ENCODE measurements at regions not wholly inside any gene's neighbourhood (a gene's known extent, or its start where the extent isn't known, plus 50 kb on each side); places are given as distances from the start of the nearest gene placed in this dataset.
"Not testable (repeated sequence)": the region's sequence is repeated elsewhere in the genome, so short reads cannot be mapped to it uniquely, and the experiment has no call there.

DNA sequence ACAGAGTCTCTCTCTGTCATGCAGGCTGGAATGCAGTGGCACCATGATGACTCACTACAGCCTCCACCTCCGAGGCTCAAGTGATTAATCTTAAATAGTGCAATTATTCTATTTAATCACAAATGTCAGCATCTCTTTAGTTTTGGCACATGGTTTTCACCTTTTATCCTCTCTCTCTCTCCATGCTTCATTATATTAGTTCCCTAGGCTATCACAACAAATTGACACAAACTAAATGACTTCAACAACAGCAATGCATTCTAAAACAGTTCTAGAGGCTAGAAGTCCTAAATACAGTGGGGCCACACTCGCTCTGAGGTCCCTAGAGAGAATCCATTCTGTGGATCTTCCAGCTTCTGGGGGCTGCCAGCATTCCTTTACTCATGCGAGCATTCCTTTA, 178.2 kb upstream of the ZNG1F start:
- not testable (repeated sequence) for H3K36me3 Mint-ChIP-seq (ENCODE audit: low read depth); H3K27ac Mint-ChIP-seq; H3K4me1 Mint-ChIP-seq (ENCODE audit: low read depth); H3K4me3 Mint-ChIP-seq; H3K27me3 Mint-ChIP-seq; H3K9me3 Mint-ChIP-seq

DNA sequence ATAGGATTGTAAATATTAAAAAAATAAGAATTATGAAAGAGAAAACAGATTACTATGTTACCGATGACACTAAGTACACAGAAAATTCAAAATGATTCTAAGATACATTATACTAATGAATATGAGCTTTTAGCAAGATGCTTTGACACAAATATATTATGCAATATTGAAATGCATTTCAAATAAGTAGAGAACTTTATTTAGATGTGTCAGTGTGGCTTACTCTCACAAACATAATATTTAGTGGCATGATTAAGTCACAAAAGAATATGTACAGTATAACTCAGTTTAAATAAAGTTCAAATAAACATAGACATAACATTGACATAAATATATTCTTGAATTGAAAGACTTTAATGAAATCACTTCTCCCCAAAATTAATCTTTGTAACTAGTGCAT, 172.7 kb upstream of the ZNG1F start:
- H3K4me1 Mint-ChIP-seq (ENCODE audit: low read depth): peaks cover 10% of the 10 kb centered on the region
- H3K27me3 Mint-ChIP-seq; H3K27ac Mint-ChIP-seq; H3K4me3 Mint-ChIP-seq; H3K9me3 Mint-ChIP-seq; H3K36me3 Mint-ChIP-seq (ENCODE audit: low read depth): not testable (repeated sequence)

DNA sequence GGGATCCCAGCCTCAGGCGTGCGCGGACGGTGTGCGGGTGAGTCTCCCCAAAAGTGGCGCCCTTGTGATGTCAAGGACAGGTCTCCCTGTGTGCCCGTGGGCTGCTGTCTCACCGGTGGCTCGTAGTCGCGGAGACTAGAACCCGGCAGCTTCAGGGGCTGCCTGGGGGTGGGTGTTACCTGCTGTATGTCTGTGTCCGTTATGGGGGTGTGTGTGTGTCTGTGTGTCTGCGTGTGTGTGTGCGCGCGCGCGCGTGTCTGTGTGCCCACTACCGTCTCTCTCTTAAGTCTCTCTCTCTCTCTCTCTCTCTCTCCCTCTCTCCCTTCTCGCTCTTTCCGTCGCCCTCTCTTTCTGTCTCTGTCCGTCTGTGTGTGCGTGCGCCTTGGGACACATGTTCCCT, 170.0 kb upstream of the ZNG1F start:
- H3K27me3 Mint-ChIP-seq; H3K36me3 Mint-ChIP-seq (ENCODE audit: low read depth); H3K9me3 Mint-ChIP-seq: not testable (repeated sequence)
- Mint-ChIP-seq H3K27ac (peak overlapping the region; percentile 92), H3K4me3 (peak overlapping the region; percentile 97), H3K4me1 (ENCODE audit: low read depth) (peaks cover 10% of the 10 kb centered on the region)

DNA sequence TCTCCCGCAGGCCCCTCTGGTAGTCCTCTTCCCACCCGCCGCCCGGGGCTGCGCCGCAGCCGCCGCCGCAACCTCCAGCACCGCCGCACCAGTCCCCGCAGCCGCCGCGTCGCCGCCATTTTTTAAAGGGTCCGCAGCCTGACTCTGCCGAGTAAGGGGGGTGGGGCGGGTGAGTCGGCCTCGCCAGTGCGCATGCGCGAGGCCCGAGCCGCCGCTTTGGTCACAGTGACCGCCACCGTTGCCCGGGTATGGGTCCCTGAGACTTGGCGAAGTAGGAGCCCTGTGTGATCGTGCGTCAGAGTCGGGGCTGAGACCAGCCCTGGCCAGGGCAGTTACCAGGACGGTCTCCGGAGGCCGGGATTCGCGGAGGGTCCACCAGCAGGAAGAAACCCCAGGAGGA, 169.6 kb upstream of the ZNG1F start:
- peak overlapping the region; percentile 68 for H3K27ac Mint-ChIP-seq
- not testable (repeated sequence) for H3K36me3 Mint-ChIP-seq (ENCODE audit: low read depth); H3K27me3 Mint-ChIP-seq; H3K9me3 Mint-ChIP-seq
- H3K4me1 Mint-ChIP-seq (ENCODE audit: low read depth): peaks cover 10% of the 10 kb centered on the region
- peak overlapping the region; percentile 97 for H3K4me3 Mint-ChIP-seq

DNA sequence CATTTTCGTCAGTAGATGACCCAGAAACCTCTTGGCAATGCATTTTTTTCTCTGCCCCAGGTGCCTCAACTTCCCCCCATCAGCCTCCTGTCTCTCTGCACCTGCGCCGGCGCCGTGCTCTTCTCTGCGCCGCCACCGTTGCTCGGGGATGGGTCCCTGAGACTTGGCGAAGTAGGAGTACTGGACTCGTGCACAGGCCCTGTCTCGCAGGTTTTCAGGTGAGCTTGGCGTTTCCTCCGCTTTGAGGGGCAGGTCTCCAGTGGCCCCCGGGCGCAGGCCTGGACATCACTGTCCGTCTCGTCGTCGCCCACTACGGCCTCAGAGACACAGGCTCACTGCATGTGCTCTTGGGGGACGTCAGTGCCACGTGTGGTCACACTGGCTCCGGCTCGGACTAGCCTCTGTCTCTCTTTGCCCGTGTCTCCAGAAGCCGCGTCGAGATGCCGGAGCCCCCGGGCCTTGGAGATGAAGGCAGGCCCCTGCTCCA, 168.8 kb upstream of the ZNG1F start:
- H3K36me3 Mint-ChIP-seq (ENCODE audit: low read depth); H3K9me3 Mint-ChIP-seq; H3K27me3 Mint-ChIP-seq: not testable (repeated sequence)
- peaks cover 10% of the 10 kb centered on the region for H3K4me1 Mint-ChIP-seq (ENCODE audit: low read depth)
- H3K4me3 Mint-ChIP-seq: peak overlapping the region; percentile 97
- peak overlapping the region; percentile 68 for H3K27ac Mint-ChIP-seq

DNA sequence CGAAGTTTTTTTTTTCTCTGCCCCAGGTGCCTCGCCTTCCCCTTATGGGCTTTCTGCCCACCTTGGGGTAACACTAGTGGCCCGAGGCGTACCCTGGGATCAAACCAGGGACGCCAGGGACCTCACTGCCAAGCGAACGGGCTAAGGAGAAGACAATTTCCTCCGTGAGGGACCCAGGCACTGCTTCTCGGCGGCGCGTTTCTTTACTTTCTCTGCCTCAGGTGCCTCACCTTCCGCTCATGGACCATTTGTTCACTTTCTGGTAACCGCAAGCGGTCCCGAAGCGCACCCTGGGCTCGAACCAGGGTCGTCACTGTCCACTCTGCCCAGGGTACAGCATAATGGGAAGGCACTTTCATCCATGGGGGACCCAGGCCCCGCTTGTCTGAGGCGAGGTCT, 168.2 kb upstream of the ZNG1F start:
- H3K9me3 Mint-ChIP-seq; H3K36me3 Mint-ChIP-seq (ENCODE audit: low read depth); H3K27ac Mint-ChIP-seq; H3K27me3 Mint-ChIP-seq: not testable (repeated sequence)
- peaks cover 10% of the 10 kb centered on the region for H3K4me1 Mint-ChIP-seq (ENCODE audit: low read depth)
- peak overlapping the region; percentile 97 for H3K4me3 Mint-ChIP-seq

DNA sequence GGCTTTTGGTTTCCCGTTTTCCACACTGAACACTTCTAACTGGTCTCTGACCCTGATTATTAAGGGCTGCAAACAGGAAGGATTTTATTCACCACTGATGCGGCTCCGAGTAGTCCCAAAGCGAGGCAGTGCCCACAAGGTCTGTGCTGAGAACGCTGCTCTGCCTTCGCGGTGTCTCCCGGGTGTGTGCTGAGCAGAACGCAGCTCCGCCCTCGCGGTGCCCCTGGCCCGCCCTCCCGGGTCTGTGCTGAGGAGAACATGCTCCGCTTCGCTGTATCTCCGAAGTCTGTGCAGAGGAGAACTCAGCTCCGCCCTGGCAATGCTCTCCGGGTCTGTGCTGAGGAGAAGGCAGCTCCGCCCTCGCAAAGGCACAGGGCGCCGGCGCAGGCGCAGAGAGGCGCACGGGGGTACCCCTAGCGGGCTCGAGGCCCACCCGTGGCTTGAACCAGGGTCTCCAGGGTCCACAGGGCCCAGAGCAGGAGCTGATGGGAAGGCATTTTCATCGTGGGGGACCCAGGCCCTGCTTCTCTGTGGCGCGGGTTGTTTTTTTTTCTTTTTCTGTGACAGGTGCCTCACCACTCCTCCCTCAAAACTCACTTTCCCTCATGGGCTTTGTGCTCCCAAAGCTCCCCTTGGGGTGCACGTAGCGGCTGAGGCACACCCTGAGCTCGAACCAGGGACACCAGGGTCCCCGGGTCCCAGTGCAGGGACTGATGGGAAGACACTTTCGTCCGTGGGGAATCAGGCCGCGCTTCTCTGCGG, 167.7 kb upstream of the ZNG1F start:
- peaks cover 10% of the 10 kb centered on the region for H3K4me1 Mint-ChIP-seq (ENCODE audit: low read depth)
- not testable (repeated sequence) for H3K27ac Mint-ChIP-seq, H3K27me3 Mint-ChIP-seq

DNA sequence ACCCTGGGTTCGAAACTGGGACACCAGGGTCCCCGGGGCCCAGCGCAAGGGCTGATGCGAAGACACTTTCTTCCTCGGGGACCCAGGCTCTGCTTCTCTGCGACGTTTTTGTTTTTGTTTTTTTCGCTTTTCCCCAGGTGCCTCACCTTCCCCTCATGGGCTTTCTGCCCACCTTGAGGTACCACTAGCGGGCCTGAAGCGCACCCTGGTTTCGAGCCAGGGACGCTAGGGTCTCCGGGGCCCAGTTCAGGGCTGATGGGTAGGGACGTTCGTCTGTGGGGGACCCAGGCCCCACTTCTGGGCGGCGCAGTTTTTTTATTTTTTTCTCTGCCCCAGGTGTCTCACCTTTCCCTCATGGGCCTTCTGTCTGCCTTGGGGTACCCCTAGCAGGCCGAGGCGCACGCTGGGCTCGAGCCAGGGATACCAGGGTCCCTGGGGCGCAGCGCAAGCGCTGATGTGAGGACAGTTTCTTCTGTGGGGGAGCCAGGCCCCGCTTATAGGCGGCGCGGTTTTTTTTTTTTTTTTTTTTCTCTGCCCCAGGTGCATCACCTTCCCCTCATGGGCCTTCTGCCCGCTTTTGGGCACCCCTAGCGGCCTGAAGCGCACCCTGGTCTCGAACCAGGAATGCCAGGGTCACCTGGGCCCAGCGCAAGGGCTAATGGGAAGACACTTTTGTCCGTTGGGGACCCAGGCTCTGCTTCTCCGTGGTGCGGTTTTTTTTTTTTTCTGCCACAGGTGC, 166.8 kb upstream of the ZNG1F start:
- Mint-ChIP-seq H3K27ac (peak overlapping the region; percentile 55), H3K4me3 (peak overlapping the region; percentile 58)

More for the DNA sequence above, 167.7 kb upstream of the ZNG1F start:
- peak overlapping the region; percentile 97 for H3K4me3 Mint-ChIP-seq
- H3K9me3 Mint-ChIP-seq; H3K36me3 Mint-ChIP-seq (ENCODE audit: low read depth): not testable (repeated sequence)

DNA sequence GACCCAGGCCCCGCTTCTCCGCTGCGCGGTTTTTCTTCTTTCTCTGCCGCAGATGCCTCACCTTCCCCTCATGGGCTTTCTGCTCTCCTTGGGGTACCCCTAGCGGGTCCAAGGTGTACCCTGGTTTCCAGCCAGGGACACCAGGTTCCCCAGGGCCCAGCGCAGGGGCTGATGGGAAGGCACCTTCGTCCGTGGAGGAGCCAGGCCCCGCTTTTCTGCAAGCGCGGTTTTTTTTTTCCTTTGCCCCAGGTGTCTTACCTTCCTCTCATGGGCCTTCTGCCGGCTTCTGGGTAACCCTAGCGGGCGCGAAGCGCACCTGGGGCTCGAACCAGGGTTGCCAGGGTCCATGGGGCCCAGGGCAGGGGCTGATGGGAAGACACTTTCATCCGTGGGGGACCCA, 165.9 kb upstream of the ZNG1F start:
- not testable (repeated sequence) for H3K36me3 Mint-ChIP-seq (ENCODE audit: low read depth); H3K27me3 Mint-ChIP-seq; H3K9me3 Mint-ChIP-seq; H3K27ac Mint-ChIP-seq
- Mint-ChIP-seq H3K4me3 (peak overlapping the region; percentile 73), H3K4me1 (ENCODE audit: low read depth) (peaks cover 10% of the 10 kb centered on the region)

More for the DNA sequence above, 166.8 kb upstream of the ZNG1F start:
- H3K27me3 Mint-ChIP-seq; H3K36me3 Mint-ChIP-seq (ENCODE audit: low read depth); H3K9me3 Mint-ChIP-seq: not testable (repeated sequence)
- H3K4me1 Mint-ChIP-seq (ENCODE audit: low read depth): peaks cover 10% of the 10 kb centered on the region

DNA sequence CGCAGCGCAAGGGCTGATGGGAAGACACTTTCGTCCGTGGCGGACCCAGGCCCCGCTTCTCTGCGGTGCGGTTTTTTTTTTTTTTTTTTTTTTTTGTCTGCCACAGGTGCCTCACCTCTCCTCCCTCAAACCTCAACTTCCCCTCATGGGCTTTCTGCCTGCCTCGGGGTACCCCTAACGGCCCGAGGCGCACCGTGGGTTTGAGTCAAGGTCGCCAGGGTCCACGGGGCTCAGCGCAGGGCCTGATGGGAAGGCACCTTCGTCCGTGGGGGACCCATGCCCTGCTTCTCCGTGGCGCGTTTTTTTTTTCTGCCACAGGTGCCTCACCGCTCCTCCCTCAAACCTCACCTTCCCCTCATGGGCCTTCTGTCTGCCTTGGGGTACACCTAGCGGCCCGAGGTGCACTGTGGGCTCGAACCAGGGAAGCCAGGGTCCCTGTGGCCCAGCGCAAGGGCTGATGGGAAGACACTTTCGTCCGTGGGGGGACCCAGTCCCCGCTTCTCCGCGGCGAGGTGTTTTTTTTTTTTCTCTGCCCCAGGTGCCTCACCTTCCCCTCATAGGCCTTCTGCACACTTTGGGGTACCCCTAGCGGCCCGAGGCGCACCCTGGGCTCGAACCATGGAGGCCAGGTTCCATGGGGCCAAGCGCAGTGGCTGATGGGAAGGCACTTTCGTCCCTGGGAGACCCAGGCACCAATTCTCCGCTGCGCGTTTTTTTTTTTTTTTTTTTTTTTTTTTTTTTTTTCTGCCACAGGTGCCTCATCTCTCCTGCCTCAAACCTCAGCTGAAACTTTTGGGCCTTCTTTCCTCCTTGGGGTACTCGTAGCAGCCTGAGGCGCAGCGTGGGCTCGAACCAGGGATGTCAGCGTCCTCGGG, 165.2 kb upstream of the ZNG1F start:
- H3K4me3 Mint-ChIP-seq; H3K36me3 Mint-ChIP-seq (ENCODE audit: low read depth); H3K27me3 Mint-ChIP-seq; H3K27ac Mint-ChIP-seq; H3K9me3 Mint-ChIP-seq: not testable (repeated sequence)
- H3K4me1 Mint-ChIP-seq (ENCODE audit: low read depth): peaks cover 10% of the 10 kb centered on the region

DNA sequence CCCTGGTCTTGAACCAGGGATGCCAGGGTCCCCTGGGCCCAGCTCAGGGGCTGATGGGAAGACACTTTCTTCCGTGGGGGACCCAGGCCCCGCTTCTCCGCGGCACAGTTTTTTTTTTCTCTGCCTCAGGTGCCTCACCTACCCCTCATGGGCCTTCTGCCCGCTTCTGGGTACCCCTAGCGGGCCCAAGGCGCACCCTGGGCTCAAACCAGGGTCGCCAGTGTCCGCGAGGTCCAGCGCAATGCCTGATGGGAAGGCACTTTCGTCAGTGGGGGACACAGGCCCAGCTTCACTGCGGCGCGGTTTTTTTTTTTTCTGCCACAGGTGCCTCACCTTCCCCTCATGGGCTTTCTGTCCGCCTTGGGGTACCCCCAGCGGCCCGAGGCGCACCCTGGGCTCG, 163.9 kb upstream of the ZNG1F start:
- not testable (repeated sequence) for H3K4me3 Mint-ChIP-seq; H3K36me3 Mint-ChIP-seq (ENCODE audit: low read depth); H3K9me3 Mint-ChIP-seq; H3K27ac Mint-ChIP-seq; H3K4me1 Mint-ChIP-seq (ENCODE audit: low read depth); H3K27me3 Mint-ChIP-seq

DNA sequence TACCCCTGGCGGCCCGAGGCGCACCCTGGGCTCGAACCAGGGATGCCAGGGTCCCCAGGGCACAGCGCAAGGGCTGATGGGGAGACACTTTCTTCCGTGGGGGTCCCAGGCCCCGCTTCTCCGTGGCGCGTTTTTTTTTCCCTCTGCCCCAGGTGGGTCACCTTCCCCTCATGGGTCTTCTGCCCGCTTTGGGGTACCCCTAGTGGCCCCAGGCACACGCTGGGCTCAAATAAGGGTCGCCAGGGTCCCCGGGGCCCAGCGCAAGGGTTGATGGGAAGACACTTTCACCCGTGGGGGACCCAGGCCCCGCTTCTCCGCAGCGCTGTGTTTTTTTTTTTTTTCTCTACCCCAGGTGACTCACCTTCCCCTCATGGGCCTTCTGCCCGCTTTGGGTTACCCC, 163.3 kb upstream of the ZNG1F start:
- not testable (repeated sequence) for H3K4me3 Mint-ChIP-seq; H3K4me1 Mint-ChIP-seq (ENCODE audit: low read depth); H3K27ac Mint-ChIP-seq; H3K9me3 Mint-ChIP-seq; H3K36me3 Mint-ChIP-seq (ENCODE audit: low read depth); H3K27me3 Mint-ChIP-seq

DNA sequence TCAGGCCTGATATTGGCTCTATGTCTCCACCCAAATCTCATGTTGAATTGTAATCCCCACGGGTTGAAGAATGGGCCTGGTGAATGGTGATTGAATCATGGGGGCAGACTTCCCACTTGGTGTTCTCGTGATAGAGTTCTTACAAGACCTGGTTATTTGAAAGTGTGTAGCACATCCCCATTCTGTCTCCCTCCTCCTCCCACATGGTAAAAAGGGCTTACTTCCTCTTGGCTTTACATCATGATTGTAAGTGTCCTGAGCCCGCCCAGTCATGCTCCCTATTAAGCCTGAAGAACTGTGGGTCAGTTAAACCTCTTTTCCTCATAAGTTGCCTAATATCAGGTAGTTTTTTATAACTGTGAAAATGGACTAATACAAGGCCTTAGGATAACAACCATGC, 158.8 kb upstream of the ZNG1F start:
- not testable (repeated sequence) for H3K27ac Mint-ChIP-seq; H3K4me3 Mint-ChIP-seq; H3K27me3 Mint-ChIP-seq; H3K36me3 Mint-ChIP-seq (ENCODE audit: low read depth); H3K4me1 Mint-ChIP-seq (ENCODE audit: low read depth); H3K9me3 Mint-ChIP-seq

DNA sequence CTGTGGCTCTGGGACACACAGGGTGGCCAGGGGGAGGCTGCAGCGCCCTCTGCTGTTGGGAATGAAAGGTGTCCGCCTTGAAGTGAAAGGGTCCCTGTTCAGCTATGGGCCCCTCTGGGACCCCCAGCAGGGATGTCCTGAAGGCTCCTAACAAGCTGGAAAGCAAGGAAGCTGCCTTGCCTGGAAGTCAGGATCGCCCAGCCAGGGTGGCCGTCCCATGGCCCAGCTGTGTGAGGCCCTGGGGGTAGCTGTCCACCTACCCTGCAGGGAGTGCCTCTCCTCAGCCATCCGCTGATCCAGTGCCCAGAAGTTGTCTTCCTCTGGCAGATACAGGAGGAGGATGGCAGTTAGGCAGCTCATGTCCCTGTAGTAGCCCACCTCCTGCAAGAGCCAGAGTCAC, 143.4 kb upstream of the ZNG1F start:
- not testable (repeated sequence) for H3K4me1 Mint-ChIP-seq (ENCODE audit: low read depth); H3K27me3 Mint-ChIP-seq; H3K27ac Mint-ChIP-seq; H3K36me3 Mint-ChIP-seq (ENCODE audit: low read depth); H3K4me3 Mint-ChIP-seq; H3K9me3 Mint-ChIP-seq

DNA sequence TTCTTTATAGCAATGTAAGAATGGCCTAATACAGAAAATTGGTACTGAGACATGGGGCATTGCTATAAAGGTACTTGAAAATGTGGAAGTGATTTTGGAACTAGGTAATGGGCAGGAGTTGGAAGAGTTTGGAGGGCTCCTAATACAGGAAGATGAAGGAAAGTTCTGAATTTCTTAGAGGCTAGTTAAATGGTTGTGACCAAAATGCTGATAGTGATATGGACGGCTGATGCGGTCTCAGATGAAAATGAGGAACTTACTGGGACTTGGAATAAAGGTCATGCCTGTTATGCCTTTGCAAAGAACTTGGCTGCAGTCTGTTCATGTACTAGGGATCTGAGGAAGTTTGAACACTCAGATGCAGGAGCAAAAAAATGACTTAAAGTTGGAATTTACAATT, 132.2 kb upstream of the ZNG1F start:
- H3K36me3 Mint-ChIP-seq (ENCODE audit: low read depth); H3K4me3 Mint-ChIP-seq; H3K27me3 Mint-ChIP-seq; H3K4me1 Mint-ChIP-seq (ENCODE audit: low read depth); H3K27ac Mint-ChIP-seq; H3K9me3 Mint-ChIP-seq: not testable (repeated sequence)
